Effector memory CD8-positive, alpha-beta T cell (primary cell): ENCODE measurements at regions not wholly inside any gene's neighbourhood (a gene's known extent, or its start where the extent isn't known, plus 50 kb on each side); places are given as distances from the start of the nearest gene placed in this dataset.

ENCODE experiments used
- ATAC-seq: fragments of 150-1000 bp; cut with Tn5 transposase; replicated peaks from 2 replicates; pipeline ENCODE4 v1.10.0; 2021; ENCODE audit warnings: mild to moderate bottlenecking, moderate library complexity
- DNase-seq, 3 experiments: peaks; one replicate each; pipeline ENCODE4 v3.0.0; 2021
- H3K27ac Mint-ChIP-seq, 2 donors: one replicate each; pipeline ENCODE4 v1.8.0; 2022; ENCODE audit warnings: mild to moderate bottlenecking in 2 of 2, mixed read lengths in 2 of 2, moderate library complexity in 2 of 2
- H3K27me3 Mint-ChIP-seq, 2 donors: one replicate each; pipeline ENCODE4 v1.8.0; 2022; ENCODE audit warnings: mixed read lengths in 2 of 2
- H3K36me3 Mint-ChIP-seq: one replicate; pipeline ENCODE4 v1.8.0; 2022; ENCODE audit warnings: mild to moderate bottlenecking, moderate library complexity, mixed read lengths; ENCODE audit not compliant: insufficient read depth
- H3K4me1 Mint-ChIP-seq, 2 donors: one replicate each; pipeline ENCODE4 v1.8.0; 2022; ENCODE audit warnings: low read depth in 2 of 2, mixed read lengths in 2 of 2
- H3K4me3 Mint-ChIP-seq, 2 donors: one replicate each; pipeline ENCODE4 v1.8.0; 2022; ENCODE audit warnings: mild to moderate bottlenecking in 2 of 2, mixed read lengths in 2 of 2, moderate library complexity in 2 of 2
- H3K9me3 Mint-ChIP-seq, 2 donors: one replicate each; pipeline ENCODE4 v1.8.0; 2022; ENCODE audit warnings: mixed read lengths in 2 of 2

- Mint-ChIP-seq H3K9me3 (peaks cover 5 to 10% of the 10 kb centered on the region in 2 donors), H3K27ac (no peak overlapping the region), H3K27me3 (no peaks in the 10 kb centered on the region), H3K4me1 (no peaks in the 10 kb centered on the region), H3K36me3 (no peaks in the 10 kb centered on the region), H3K4me3 (no peak overlapping the region)
- ATAC-seq: no peak
- no peak for DNase-seq
Observed at GRCh38 chr12:87820524-87821202, 208.5 kb downstream of the C12orf50 start.

- H3K4me1 Mint-ChIP-seq: no peaks in the 10 kb centered on the region
- H3K27me3 Mint-ChIP-seq: no peaks in the 10 kb centered on the region
- H3K4me3 Mint-ChIP-seq: no peak overlapping the region
- no peak overlapping the region for H3K27ac Mint-ChIP-seq
- no peak for DNase-seq
- ATAC-seq: no peak
- peaks cover 12 to 13% of the 10 kb centered on the region in 2 donors for H3K9me3 Mint-ChIP-seq
- H3K36me3 Mint-ChIP-seq: no peaks in the 10 kb centered on the region
Observed at GRCh38 chr12:87818441-87818840, 210.8 kb downstream of the C12orf50 start.

- H3K4me3 Mint-ChIP-seq: no peak overlapping the region
- no peak overlapping the region for H3K27ac Mint-ChIP-seq
- no peak for ATAC-seq
- no peaks in the 10 kb centered on the region for H3K4me1 Mint-ChIP-seq
- no peaks in the 10 kb centered on the region for H3K36me3 Mint-ChIP-seq
- peaks cover 8 to 17% of the 10 kb centered on the region in 2 donors for H3K9me3 Mint-ChIP-seq
- DNase-seq: no peak
- no peaks in the 10 kb centered on the region for H3K27me3 Mint-ChIP-seq
Observed at GRCh38 chr12:87815771-87816585, 213.2 kb downstream of the C12orf50 start.

GRCh38 chr12:87814625-87815024 lies 214.6 kb downstream of the C12orf50 start:
- Mint-ChIP-seq H3K4me1 (no peaks in the 10 kb centered on the region), H3K36me3 (no peaks in the 10 kb centered on the region), H3K27ac (no peak overlapping the region), H3K9me3 (peaks cover 3 to 12% of the 10 kb centered on the region in 2 donors), H3K4me3 (no peak overlapping the region), H3K27me3 (no peaks in the 10 kb centered on the region)
- ATAC-seq: no peak
- DNase-seq: no peak

- Mint-ChIP-seq H3K9me3 (peaks cover 3 to 12% of the 10 kb centered on the region in 2 donors), H3K27me3 (no peaks in the 10 kb centered on the region), H3K27ac (no peak overlapping the region), H3K36me3 (no peaks in the 10 kb centered on the region), H3K4me3 (no peak overlapping the region), H3K4me1 (no peaks in the 10 kb centered on the region)
- DNase-seq: no peak
- ATAC-seq: no peak
Observed at GRCh38 chr12:87813476-87814234, 215.5 kb downstream of the C12orf50 start.

GRCh38 chr12:87812681-87813080 lies 216.5 kb downstream of the C12orf50 start:
- H3K4me3 Mint-ChIP-seq: no peak overlapping the region
- H3K27ac Mint-ChIP-seq: no peak overlapping the region
- H3K36me3 Mint-ChIP-seq: no peaks in the 10 kb centered on the region
- no peak for DNase-seq
- no peak for ATAC-seq
- H3K4me1 Mint-ChIP-seq: no peaks in the 10 kb centered on the region
- H3K27me3 Mint-ChIP-seq: no peaks in the 10 kb centered on the region
- peaks cover 3 to 12% of the 10 kb centered on the region in 2 donors for H3K9me3 Mint-ChIP-seq

GRCh38 chr12:87812030-87812429 lies 217.2 kb downstream of the C12orf50 start:
- Mint-ChIP-seq H3K9me3 (peaks cover 3 to 12% of the 10 kb centered on the region in 2 donors), H3K4me1 (no peaks in the 10 kb centered on the region), H3K27ac (no peak overlapping the region), H3K36me3 (no peaks in the 10 kb centered on the region), H3K27me3 (no peaks in the 10 kb centered on the region), H3K4me3 (no peak overlapping the region)
- ATAC-seq: no peak
- no peak for DNase-seq

- Mint-ChIP-seq H3K4me3 (no peak overlapping the region), H3K27me3 (no peaks in the 10 kb centered on the region), H3K4me1 (no peaks in the 10 kb centered on the region), H3K36me3 (no peaks in the 10 kb centered on the region), H3K27ac (no peak overlapping the region), H3K9me3 (peaks cover 3 to 12% of the 10 kb centered on the region in 2 donors)
- ATAC-seq (no peak), DNase-seq (no peak)
Observed at GRCh38 chr12:87809916-87810315, 219.3 kb downstream of the C12orf50 start.

- no peak overlapping the region for H3K4me3 Mint-ChIP-seq
- no peaks in the 10 kb centered on the region for H3K36me3 Mint-ChIP-seq
- DNase-seq (no peak), ATAC-seq (no peak)
- no peaks in the 10 kb centered on the region for H3K9me3 Mint-ChIP-seq
- no peaks in the 10 kb centered on the region for H3K27me3 Mint-ChIP-seq
- H3K27ac Mint-ChIP-seq: no peak overlapping the region
- no peaks in the 10 kb centered on the region for H3K4me1 Mint-ChIP-seq
Observed at GRCh38 chr12:87807086-87807485, 222.1 kb downstream of the C12orf50 start.

GRCh38 chr12:87806310-87806709 lies 222.9 kb downstream of the C12orf50 start:
- DNase-seq (no peak), ATAC-seq (no peak)
- Mint-ChIP-seq H3K9me3 (no peaks in the 10 kb centered on the region), H3K27ac (no peak overlapping the region), H3K27me3 (no peaks in the 10 kb centered on the region), H3K4me3 (no peak overlapping the region), H3K4me1 (no peaks in the 10 kb centered on the region), H3K36me3 (no peaks in the 10 kb centered on the region)

GRCh38 chr12:87804386-87804785 lies 224.8 kb downstream of the C12orf50 start:
- Mint-ChIP-seq H3K27me3 (no peaks in the 10 kb centered on the region), H3K4me1 (no peaks in the 10 kb centered on the region), H3K36me3 (no peaks in the 10 kb centered on the region), H3K27ac (no peak overlapping the region), H3K9me3 (peaks cover 2 to 9% of the 10 kb centered on the region in 2 donors), H3K4me3 (no peak overlapping the region)
- DNase-seq (no peak), ATAC-seq (no peak)

GRCh38 chr12:87802721-87803011 lies 226.5 kb downstream of the C12orf50 start:
- H3K9me3 Mint-ChIP-seq: peaks cover 2 to 9% of the 10 kb centered on the region in 2 donors
- H3K36me3 Mint-ChIP-seq: no peaks in the 10 kb centered on the region

GRCh38 chr12:87801860-87802720 lies 227.1 kb downstream of the C12orf50 start:
- no peaks in the 10 kb centered on the region for H3K4me1 Mint-ChIP-seq
- no peak overlapping the region for H3K27ac Mint-ChIP-seq
- DNase-seq (no peak), ATAC-seq (no peak)
- H3K9me3 Mint-ChIP-seq: peaks cover 4 to 9% of the 10 kb centered on the region in 2 donors
- no peaks in the 10 kb centered on the region for H3K36me3 Mint-ChIP-seq
- no peaks in the 10 kb centered on the region for H3K27me3 Mint-ChIP-seq
- no peak overlapping the region for H3K4me3 Mint-ChIP-seq

More at GRCh38 chr12:87802721-87803011, 226.5 kb downstream of the C12orf50 start:
- DNase-seq: no peak
- no peak for ATAC-seq
- H3K4me3 Mint-ChIP-seq: no peak overlapping the region
- H3K4me1 Mint-ChIP-seq: no peaks in the 10 kb centered on the region
- H3K27ac Mint-ChIP-seq: no peak overlapping the region
- no peaks in the 10 kb centered on the region for H3K27me3 Mint-ChIP-seq
